H7 (cell line): ENCODE measurements at regions not wholly inside any gene's neighbourhood (a gene's known extent, or its start where the extent isn't known, plus 50 kb on each side); places are given as distances from the start of the nearest gene placed in this dataset.

Source experiments
- DNase-seq: peaks from one replicate; pipeline ENCODE4 v3.0.0; 2012
- H3K27me3 ChIP-seq: 2 replicates; pipeline ENCODE4 v1.6.0; 2011; ENCODE audit warnings: mild to moderate bottlenecking, low read length; ENCODE audit not compliant: control insufficient read depth, insufficient read depth
- H3K36me3 ChIP-seq: replicated peaks from 2 replicates; pipeline ENCODE4 v1.5.1; 2011; ENCODE audit warnings: low read length; ENCODE audit not compliant: control insufficient read depth, insufficient read depth
- H3K4me3 ChIP-seq: 2 replicates; pipeline ENCODE4 v1.5.1; 2011; ENCODE audit warnings: low read depth, mild to moderate bottlenecking, control low read depth, low read length, moderate library complexity; ENCODE audit not compliant: insufficient read depth

DNA sequence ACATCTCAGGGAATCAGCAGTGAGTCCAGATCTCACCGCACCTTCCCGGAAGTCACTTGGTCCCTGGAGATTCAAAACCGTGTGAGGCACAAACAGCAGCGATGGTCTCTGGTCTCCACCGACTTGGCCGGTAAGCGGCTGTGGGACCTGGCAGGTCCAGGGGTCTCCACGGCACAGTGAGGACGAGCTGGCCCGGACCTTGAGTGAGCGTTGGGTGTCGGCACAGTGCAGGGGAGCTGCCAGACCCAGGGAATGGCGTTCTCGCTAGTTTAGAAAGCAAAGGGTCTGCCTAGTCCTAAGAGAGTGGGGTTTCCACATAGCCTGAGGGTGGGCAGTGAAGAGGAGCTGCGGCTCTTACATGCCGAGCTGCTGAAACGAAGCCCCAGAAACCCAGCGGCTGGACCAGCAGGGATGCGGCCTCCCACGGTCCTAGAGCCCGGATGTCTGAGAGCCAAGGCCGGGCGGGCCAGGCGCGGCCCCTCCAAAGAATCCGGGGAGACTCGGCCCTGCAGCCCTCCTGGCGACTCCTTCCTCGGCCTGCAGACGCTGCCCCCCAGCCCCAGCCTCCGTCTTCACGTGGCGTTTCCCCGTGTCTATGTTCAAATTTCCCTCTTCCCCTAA lies 185.0 kb downstream of the ERMARD start:
- no peaks in the 10 kb centered on the region for H3K36me3 ChIP-seq
- DNase-seq: peak; percentile 64
- H3K27me3 ChIP-seq: no peaks in the 10 kb centered on the region
- no peak overlapping the region for H3K4me3 ChIP-seq

DNA sequence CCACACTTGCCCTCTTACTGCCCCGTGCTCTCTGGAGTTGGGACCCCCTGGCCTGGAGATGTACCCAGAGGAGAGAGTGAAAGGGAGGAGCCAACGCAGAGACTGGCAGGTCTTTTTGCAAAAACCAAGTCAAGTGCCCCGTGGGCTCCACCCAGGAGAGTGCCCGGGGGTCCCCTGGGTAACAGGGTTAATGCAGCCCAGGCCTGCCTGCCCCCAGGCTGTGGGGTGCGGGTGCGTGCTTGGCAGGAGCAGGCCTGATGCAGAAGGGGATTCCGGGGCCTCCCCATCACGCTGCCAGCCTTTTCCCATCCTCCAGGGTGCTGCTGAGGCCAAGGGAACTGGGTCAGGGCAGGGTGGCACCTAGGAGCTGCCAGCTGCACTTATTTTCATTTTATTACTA lies 184.4 kb downstream of the ERMARD start:
- DNase-seq: peak; percentile 41
- no peaks in the 10 kb centered on the region for H3K27me3 ChIP-seq
- no peaks in the 10 kb centered on the region for H3K36me3 ChIP-seq
- no peak overlapping the region for H3K4me3 ChIP-seq

DNA sequence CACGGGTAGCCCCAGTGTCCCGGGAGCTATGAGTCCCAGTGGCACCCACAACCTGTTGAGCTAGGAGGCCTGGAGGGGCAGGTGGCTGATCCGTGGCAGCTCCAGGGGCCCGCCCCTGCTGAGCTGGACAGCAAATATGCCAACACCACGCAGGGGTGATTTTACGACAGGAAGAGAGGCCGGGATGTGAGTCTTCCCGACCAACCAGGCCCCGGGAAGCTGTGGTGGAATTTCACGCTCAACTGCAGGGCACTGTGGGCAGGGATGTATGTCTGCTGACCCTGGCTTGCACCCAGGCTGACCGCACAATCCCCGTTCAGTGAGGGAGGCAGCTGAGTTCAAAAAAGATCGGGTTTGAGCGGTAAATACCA lies 183.9 kb downstream of the ERMARD start:
- Histone ChIP-seq H3K27me3 (no peaks in the 10 kb centered on the region), H3K4me3 (no peak overlapping the region)
- peak; percentile 33 for DNase-seq

DNA sequence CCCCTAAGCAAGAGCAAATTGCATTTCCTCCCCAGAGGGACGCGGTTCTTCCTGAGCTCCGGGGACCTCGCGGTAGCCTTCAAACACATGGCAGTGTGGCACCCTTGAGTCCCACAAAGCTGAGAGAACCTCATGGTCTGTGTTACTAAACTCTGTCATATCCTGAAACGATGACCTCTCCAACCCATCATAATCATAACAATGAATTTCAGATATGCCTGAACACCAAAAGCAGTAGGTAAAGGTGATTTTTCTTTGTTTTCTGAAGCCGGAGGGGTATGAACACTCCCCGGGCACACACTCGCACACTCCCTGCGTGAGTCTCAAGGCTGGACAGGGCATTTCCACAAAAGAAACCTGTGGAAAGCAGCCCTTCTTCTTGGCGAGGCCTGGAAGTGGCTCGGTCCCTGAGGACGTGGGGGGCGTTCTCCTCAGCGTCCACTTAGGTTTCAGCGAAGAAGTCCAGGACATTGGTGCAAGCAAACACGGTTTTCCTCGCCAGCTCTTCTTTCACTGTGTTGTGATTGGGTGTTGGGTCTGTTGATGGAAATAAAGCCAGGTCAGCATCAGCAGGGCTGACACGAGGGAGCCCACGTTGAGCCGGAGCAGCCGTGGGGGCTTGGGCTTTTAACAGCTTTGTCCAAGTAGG lies 183.4 kb downstream of the ERMARD start:
- Histone ChIP-seq H3K4me3 (no peak overlapping the region), H3K27me3 (no peaks in the 10 kb centered on the region), H3K36me3 (no peaks in the 10 kb centered on the region)
- DNase-seq: peak; percentile 42

More for the DNA sequence above, 183.9 kb downstream of the ERMARD start:
- H3K36me3 ChIP-seq: no peaks in the 10 kb centered on the region

DNA sequence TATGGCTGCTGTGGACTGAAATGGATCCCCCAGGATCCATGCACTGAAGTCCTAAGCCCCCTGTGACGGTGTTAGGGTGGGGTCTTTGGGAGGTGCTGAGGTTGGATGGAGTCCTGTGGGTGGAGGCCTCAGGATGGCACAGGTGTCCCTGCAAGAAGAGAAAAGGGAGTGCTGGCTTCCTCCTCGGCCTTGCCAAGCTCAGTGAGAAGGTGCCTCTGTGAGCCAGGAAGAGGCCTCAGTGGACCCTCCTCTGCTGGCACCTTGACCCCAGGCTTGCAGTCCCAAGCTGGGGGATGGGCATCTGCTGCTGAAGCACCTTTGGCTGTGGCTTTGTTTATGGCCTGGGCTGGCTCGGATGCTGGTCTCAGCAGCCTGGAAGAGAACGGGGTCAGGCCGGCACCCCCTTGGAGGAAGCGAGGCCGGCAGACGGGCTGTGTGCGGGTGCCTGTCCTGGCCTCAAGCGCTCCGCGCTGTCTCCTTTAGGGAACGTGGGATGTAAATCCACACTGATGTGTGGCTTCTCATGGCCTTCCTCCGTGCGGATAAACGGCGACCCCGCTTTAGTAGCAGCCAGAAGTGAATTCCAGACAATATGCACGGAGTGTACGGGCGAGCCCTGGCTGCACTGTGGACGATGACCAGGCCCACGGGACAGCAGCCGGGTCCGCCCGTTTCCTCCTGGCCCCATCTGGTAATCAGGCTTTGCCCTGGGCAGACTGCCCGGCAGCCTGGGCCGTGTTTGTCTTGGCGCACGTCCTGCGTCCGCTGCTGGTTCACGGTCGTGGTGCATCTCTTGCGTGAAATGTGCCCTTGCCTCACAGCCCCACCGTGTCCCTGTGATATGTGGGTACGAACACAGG lies 182.6 kb downstream of the ERMARD start:
- peak; percentile 54 for DNase-seq
- Histone ChIP-seq H3K4me3 (no peak overlapping the region), H3K27me3 (no peaks in the 10 kb centered on the region), H3K36me3 (no peaks in the 10 kb centered on the region)

DNA sequence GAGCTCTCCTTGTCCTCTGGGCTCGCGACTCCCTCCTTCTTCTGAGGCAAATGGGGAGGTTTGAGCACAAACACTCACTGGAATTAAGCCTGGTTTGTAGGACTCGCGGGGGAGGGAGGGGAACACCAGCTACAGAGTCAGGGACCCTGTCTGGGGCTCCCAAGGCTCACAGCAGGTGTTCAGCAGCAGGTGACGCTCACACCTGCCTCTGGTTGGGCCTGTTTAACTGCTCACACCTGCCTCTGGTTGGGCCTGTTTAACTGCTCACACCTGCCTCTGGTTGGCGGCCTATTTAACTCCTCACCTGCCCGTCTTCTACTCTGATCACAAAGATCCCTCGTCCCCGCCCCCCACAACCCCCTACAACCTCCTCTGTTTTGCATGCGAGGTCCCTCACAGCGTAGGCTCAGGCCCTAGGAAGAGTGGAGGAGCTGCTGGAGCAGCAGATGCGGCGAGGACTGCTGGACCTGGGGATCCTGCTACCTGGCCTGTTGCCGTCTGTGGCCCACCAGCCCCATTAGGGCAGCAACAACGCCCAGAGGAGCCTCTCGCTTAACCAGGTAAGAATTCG lies 181.9 kb downstream of the ERMARD start:
- peak; percentile 75 for DNase-seq

DNA sequence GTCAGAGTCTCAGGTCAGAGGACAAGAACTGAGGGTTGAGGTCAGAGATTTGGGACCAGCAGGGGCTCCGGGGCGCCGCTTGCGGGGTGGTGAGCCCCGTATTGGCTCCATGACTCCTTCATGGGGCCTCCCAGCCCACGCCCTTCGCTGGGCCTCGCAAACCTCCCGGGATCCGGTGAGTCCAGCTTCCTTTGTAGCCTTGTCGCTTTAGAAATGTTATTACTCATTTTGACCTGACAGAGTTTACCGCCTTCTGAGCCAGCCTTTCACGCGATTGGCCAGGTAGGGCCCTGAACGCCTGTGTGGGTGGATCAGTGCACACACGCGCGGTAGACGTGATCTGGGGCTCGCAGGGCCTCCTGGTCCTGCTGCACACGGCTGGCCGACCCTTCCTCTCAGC lies 181.1 kb downstream of the ERMARD start:
- H3K36me3 ChIP-seq: no peaks in the 10 kb centered on the region
- no peaks in the 10 kb centered on the region for H3K27me3 ChIP-seq
- peak; percentile 64 for DNase-seq
- H3K4me3 ChIP-seq: no peak overlapping the region

More for the DNA sequence above, 181.9 kb downstream of the ERMARD start:
- H3K4me3 ChIP-seq: no peak overlapping the region
- no peaks in the 10 kb centered on the region for H3K27me3 ChIP-seq
- H3K36me3 ChIP-seq: no peaks in the 10 kb centered on the region

DNA sequence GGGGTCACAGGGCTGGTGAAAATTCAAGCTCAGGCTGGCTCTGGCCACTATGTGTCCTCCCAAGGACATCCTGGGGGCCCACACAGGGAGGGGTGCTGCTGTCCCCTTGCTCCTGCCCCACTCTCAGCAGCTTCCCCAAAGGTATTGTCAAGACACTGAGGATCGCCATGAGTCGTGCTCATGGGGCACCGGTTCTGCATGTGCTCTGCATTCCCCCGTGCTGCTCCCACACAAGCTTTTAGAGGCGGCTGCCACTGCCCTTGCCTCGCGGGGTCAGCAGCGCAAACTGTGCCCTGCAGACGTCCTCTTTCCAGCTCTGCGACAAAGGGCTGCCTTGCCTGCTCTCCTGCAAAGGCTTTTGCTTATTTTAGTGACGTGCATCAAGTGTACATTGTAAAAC lies 179.8 kb downstream of the ERMARD start:
- Histone ChIP-seq H3K27me3 (no peaks in the 10 kb centered on the region), H3K36me3 (no peaks in the 10 kb centered on the region), H3K4me3 (no peak overlapping the region)
- no peak for DNase-seq

DNA sequence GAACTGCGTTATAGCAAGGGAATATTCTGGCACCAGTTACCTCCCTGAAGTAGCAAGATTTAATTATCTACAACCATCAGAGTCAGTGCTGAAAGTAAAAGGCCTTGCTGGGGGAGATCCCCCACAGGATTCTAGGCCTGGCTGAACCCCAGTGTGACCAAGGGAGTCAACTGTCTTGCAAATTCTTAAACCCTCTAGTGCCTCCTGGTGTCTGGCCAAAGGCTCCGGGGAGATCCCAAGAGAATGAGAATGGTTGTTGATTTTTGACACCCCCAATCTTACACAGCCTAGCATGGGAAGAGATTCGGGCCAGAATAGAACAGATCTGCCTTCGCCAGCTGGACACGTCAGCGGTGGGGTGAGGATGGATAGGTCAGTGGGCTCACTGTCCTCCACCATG lies 179.4 kb downstream of the ERMARD start:
- Histone ChIP-seq H3K4me3 (no peak overlapping the region), H3K36me3 (no peaks in the 10 kb centered on the region), H3K27me3 (no peaks in the 10 kb centered on the region)
- peak; percentile 83 for DNase-seq

DNA sequence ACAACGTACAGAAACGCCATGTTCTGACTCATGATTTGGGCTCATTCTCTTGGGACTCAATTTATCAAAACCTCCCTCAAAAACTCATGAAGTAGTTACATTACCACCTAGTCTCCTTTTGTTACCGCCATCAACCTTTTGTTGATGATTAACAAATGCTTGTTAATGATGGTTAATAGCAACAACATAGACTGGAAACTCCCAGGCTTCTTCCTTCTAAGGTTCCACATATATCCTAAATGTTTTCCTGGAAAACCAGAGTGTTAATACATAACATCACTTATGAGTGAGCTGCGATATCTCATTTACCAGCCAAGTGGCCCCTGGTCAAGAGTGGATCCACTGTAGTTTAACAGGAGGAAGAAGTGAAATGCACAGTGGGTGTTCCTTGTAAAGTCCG lies 176.3 kb downstream of the ERMARD start:
- Histone ChIP-seq H3K4me3 (no peak overlapping the region), H3K36me3 (no peaks in the 10 kb centered on the region), H3K27me3 (no peaks in the 10 kb centered on the region)
- DNase-seq: peak; percentile 8

DNA sequence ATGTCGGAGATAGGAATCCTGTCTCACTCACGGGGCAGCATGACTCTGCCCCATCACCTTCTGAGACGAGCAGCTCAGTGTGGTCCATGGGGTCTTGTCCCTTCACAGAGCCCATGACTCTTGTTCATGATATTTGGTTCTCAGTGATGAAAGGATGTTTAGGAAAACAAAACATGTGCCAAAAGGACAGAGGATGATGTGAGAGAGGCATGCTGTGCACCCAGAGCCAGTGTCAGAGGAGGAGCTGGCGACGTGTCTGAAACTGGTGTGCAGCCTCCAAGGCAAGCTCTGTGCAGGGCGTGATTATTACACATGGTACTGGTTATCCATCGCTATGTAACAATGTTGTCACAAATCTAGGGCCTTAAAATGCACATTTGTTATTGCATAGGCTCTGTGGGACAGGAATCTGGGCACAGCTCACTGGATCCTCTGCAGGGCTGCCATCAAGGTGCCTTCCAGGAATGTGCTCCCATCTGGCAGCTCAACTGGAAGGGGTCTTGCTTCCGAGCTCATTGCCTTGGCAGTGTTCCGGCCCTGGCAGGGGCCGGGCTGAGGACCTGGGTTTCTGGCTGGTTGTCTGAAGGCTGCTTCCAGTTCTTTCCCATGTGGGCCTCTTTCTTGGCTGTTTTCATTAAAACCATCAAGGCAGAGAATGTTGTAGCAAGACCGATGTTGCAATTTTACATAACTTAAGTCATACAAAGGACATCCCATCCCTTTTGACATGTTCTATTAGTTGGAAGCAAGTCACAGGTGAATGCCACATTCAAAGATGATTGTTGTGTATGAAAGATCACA lies 175.4 kb downstream of the ERMARD start:
- no peak for DNase-seq
- H3K4me3 ChIP-seq: no peak overlapping the region
- H3K36me3 ChIP-seq: no peaks in the 10 kb centered on the region
- no peaks in the 10 kb centered on the region for H3K27me3 ChIP-seq

DNA sequence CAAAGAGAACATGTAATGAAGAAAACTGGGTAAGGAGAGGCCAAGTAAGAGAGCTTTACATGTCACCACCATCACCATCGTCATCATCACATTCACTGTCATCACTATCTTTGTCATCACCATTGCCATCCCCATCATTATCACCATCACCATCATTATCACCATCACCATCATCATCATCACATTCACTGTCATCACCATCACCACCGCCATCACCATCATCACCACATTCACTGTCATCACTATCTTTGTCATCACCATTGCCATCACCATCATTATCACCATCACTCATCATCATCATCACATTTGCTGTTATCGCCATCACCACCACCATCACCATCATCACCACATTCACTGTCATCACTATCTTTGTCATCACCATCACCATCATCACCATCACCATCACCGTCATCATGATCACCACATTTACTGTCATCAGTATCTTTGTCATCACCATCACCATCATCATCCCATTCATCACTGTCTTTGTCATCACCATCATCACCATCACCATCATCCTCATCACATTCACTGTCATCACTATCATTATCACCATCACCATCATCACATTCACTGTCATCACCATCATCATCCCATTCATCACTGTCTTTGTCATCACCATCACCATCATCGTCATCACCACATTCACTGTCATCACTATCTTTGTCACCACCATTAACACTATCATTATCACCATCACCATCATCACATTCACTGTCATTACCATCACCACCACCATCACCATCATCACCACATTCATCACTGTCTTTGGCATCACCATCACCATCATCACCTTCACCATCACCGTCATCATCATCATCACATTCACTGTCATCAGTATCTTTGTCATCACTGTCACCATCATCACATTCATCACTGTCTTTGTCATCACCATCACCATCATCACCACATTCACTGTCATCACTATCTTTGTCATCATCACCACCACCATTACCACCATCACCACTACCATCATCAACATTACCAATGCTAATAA lies 172.3 kb downstream of the ERMARD start:
- H3K4me3 ChIP-seq: no peak overlapping the region
- DNase-seq: no peak
- no peaks in the 10 kb centered on the region for H3K36me3 ChIP-seq
- H3K27me3 ChIP-seq: no peaks in the 10 kb centered on the region
